ENCODE measurements at regions not wholly inside any gene's neighbourhood (a gene's known extent, or its start where the extent isn't known, plus 50 kb on each side); places are given as distances from the start of the nearest gene placed in this dataset.

DNA sequence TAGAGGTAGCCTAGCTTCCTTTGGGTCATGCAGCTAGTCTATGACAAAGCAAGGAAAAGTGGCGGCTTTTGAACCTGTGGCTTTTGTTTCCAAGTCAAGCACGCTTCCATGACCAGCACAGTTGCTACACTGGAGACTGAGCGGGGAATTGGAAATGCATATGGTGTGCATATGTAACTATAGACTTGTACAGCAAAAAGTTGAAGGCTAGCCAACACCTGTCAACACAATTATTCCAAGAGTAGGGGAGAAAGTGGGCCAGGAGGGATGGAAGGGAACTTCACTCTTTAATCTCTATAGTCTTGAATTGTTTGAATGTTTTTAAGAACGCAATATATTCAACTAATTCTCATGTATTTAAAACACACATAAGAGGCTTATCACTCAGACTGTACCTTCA is 218.5 kb upstream of the CADM1 start:
- no peak for DNase-seq (ENCODE audit: low read depth)

DNA sequence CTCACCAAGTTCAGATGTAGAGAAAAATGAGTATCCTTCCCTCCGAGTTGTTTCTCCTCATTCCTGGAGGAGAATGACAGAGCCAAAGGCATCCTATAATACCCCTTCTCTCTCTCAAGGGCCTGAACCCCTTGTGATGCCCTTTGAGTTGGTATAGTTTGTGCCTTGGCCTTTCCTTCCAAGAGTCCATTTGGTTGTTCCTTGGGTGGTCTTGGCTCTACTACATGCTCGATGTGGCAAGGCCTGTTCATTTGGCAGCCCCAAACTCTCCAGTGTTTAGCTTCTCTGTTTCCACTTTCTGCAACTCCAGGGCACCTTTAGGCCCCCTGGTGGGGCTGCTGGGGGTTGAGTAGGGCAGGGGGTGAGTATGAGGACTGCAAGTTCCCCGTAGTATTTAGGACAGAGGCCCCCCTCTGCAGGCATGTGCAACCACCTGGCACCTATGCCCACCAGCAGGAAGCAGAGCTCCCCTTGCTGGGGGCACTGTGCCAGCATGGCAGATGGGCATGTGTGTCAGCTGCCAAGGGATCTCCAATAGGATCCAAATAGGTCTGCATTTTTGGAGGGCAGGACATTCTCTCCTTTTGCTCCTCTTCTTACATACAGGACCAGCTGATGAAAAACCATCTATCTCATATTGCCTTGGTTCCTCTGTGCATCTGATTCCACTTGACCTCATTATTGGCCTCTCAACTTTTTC is 217.2 kb upstream of the CADM1 start:
- DNase-seq (ENCODE audit: low read depth): no peak

DNA sequence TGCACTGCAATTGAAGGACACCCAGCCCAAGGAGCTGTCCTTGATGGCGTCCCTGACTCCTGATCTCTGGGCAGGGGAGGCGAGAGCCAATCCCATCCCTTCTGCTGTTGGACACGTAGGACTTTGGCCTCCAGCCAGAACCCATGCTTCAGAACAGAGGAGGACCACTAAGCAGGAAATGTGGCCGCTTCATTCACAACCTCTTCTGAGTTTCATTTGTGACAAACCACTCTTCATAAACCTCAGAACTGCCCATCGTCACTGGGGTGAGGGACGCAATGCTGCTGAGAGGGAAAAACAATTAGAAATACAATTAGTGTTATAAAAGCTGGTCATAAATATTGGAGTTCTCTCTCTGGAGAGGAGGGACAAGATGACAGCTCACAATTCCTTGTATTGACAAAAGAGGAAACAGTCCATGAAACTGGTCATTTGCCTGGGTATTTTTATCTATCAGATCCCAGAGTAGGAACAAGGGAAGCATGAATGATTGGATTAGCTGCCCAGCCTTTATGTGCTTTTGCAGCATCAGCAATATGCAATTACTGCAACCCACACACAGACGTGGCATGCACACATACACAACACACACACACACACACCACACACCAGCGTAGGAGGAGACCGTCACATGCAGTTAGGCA is 216.5 kb upstream of the CADM1 start:
- DNase-seq (ENCODE audit: low read depth): no peak

DNA sequence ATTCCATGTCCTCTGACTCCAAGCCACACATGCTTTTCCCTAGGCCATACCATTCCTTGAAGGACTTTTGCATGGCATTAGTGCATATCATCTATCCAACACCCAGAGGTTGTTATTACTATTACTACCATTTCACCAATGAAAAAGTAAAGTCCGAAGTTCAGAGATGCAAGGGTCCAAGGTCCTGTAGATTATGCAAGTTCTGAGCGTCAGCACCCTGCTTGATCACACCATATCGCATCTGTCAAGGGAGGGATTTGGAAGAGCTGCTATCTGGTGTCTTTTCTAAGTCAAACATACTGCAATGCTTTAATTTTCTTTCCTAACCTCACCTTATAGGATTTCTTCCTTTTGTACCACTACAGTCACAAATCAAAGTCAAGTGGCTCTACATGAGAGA is 214.7 kb upstream of the CADM1 start:
- DNase-seq (ENCODE audit: low read depth): no peak

DNA sequence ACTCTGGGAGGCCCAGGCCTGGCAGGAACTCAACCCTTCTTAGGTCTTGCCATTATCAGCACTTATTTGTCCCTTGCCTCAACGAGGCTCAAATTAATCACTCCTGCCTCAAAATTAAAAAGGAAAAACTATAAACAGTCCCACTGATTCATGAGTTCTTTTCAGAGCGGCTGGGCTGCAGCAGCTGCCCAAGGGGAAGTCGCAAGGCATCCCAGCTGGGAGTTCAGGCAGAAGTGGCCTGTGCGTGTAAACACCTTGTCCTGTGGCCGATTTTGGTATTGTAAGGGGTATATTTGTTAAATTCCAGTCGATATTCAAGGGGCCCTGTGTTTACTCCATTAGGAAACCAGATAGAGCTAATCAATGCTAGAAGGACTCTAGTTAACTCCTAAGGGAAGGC is 213.9 kb upstream of the CADM1 start:
- DNase-seq (ENCODE audit: low read depth): no peak

DNA sequence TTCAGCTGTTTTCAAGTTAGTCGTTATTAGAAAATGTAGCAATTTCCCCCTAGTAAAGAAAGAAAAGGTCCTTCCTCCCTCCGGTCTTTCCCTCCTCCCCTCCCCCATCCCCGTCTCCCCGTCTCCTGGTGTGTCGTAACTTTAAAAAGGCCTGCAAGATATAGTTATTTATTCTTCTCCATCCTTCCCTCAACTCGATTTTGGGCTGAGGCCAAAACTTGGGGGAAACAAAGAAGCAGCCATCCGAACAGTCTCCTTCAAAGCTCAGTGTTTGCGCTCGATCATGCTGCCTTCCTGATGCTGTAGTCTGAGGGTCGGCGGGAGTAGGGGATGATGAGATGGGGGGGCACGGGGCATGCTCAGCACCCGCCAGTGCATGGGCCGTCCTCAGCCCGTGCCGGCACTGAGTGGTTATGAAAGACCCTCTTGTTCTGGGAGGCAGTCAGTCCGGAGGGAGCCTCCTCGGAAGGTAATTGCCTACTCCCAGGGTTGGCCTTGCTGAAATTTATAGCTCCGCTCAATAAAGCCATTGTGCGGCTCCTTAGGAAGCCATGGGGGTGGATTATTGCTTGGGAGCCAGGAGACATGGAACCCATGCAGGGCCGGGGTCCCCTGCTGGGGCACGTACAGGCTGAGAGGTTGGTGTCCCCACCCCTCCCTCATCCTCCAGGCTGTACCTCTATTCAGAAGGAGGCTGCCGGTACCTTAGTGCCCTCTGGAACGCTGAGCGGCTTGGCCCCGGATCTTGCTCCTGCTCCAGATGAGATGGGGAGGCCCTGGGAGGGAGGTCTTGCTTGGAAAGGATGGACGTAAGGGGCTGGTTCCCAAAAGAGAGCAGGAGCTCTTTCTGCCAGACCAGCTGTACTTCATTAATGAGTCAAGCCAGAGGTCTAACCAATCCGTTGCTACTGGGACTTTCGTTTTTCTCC is 212.7 kb upstream of the CADM1 start:
- DNase-seq (ENCODE audit: low read depth): no peak

DNA sequence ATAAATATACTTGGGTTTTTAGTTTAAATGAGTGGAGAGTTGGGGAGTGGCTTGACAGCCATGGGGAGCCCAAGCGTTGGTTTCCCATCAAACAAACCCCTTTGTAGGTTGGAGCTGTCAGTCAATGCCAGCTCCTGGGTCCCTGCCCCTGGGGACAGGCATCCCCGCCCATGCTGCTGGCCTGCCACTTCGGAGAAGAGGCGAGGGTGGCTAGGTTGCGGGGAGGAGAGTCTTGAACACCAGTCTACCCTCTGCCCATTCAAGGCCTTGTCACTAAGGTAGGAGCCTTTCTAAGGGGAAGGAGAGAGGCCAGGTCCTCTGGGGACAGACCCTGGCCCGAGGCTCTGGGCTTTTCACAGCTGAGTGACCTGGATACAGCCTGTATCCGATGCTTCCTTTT is 211.9 kb upstream of the CADM1 start:
- DNase-seq (ENCODE audit: low read depth): no peak

DNA sequence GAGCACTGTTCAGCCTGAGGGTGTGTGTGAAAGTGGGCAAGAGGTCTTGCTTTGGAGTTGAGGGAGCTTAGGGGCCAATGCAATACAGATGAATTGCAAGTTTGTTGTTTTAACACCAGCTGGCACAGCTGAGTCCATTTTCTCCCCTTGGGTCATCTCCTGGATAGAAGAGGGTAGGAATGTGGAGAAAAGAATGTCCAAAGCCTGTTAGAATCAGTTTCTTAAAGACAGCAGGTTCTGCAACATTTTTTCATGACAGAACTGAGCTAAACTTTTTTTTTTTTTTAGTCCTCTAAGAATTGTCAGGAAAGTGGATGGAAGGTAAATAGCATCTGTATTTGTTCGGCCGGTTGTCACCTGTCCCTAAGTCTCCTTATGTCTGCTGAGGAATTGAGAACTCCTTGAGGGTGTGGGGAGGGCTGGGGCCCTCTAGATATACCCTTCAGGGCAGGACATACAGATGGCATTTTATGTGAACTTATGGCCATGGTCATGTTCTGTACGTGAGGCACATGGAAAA is 211.1 kb upstream of the CADM1 start:
- DNase-seq (ENCODE audit: low read depth): no peak

DNA sequence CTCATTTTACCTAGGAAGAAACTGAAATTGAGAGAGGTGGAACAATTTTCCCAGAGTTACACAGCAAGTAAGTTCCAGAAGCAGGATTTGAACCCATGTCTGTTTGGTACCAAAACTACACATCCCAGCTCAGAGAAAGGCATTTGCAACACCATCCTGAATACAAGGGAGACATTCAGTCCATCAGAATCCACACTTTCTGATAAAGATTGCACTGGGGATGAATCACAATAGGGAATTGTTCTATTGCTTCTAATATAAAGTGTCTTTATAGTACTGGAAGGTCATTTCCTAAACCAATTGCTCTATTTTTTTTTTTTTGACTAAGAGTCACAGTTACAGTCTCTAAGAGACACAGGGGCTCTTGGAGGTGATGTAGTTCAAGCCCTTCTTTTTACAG is 208.1 kb upstream of the CADM1 start:
- no peak for DNase-seq (ENCODE audit: low read depth)

DNA sequence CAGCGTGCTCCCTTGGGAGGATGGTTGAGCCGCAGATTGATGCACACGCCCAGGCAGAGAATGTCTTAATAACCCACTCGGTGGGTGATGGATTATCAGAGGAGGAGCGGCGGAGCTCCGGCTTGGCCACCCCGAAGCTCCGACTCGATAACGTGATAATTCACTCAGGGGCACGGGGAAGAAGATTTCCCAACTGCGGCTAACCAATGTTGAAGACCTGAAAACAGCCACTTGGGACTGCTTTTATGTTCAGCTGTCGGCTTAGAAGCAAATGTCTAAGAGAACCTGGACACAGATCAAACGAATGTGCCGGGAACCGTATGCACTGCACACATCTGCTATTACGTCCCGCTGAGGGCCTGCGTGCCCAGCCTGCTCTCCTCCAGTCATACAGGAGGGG is 206.8 kb upstream of the CADM1 start:
- no peak for DNase-seq (ENCODE audit: low read depth)

DNA sequence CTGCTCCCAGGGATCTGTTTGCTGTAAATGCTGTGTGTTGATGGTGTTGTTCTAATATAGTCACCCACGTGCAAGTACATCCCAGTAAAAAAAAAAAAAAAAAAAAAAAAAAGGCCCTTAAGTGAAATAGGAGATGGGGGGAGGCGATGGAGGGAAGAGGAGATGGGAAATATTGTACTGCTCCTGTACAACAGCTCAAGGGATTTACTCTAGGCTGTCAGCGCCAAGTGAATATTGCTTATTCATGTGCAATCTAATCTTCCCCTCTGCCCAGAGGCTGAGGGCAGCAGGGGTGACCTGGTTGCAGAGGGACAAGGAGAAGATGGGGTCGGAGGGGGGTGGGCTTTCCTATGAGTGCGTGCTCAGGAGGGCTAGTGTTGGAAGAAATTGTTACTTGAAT is 206.2 kb upstream of the CADM1 start:
- no peak for DNase-seq (ENCODE audit: low read depth)

DNA sequence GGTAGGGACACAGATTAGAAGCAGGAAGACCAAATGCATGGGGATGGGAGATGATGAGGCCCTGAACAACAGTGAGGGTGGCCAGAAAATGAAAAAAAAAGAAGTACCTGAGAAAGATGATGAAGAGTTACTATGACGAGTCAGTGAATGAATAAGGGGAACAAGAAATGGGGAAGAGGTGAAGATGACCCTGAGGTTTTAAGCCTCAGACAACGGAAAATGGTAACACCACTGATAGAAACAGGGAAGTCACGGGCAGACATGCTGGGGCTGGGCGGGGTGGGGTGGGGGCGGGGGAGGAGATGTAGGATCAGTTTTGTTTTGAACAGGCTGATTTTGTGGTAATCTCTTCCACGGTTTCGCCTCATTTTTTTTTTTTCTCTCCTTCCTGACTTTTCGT is 205.1 kb upstream of the CADM1 start:
- DNase-seq (ENCODE audit: low read depth): no peak

DNA sequence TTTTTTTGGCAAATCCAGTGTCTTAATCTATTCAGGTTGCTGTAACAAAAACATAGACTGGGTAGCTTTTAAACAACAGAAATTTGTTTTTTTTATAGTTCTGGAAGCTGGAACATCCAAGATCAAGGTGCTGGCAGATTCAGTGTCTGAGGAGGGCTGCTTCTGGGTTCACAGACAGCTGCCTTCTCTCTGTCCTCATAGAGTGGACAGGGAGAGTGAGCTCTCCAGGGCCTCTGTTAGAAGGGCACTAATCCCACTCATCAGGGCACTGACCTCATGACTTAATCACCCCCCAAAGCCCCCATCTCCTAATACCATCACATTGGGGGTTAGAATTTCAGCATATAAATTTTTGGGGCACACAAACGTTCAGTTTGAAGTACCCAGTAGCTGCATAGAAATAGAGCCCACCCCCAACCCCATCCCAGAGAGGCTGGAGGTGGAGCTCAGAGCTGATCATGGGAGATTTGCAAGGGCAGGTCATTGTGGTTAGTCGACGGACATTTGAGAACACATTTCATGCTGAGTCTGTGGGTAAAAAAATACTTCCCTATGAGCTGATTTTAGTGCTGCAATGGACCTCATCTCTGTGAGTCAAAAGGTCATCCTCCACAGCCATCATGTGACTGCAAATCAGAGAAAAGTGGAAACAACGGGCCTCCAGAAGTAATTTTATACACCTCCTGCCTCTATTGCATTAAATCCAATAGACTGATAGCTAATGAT is 203.1 kb upstream of the CADM1 start:
- no peak for DNase-seq (ENCODE audit: low read depth)

DNA sequence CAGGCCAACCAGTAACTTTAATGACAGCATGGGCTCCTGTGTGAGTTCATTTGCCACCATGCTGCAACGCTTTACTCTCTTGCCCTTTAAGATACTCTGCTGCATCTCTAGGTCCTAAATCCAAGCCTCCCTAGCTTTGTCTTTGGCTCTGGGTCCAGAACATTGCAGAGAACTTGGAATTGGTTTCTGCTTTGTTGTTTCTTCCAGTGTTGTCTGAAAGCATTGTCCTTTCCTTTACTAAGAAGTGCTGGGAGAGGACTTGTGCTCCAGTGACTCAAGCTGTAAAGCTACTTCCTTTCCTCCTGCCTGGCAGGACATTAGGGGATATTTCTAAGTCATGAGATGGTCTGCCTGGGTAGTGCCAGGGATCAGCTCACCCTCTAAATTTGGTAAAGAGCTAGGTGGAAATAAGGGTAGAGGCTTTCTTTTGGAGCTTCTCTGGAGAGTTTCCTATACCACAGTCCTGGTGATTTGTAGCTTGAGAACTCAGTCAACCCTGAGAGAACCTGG is 202.5 kb upstream of the CADM1 start:
- no peak for DNase-seq (ENCODE audit: low read depth)

DNA sequence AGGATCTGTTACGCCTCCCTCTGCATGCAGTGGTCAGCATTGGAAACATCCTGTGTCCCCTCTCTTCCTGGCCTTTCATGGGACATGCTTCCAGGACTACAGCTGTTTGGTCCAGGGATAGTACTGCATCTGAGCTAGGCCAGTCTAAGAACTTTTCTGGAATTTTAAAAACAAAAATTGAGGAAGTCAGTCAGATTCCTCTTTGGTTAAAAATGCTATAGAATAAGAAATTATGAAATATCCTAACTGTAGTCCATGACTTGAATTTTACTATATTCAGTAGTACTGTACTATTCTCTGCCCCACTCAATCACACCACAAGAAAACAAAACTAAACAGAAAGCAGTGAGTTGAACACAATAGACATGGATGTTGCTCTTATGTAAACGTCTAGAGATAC is 201.0 kb upstream of the CADM1 start:
- no peak for DNase-seq (ENCODE audit: low read depth)

DNA sequence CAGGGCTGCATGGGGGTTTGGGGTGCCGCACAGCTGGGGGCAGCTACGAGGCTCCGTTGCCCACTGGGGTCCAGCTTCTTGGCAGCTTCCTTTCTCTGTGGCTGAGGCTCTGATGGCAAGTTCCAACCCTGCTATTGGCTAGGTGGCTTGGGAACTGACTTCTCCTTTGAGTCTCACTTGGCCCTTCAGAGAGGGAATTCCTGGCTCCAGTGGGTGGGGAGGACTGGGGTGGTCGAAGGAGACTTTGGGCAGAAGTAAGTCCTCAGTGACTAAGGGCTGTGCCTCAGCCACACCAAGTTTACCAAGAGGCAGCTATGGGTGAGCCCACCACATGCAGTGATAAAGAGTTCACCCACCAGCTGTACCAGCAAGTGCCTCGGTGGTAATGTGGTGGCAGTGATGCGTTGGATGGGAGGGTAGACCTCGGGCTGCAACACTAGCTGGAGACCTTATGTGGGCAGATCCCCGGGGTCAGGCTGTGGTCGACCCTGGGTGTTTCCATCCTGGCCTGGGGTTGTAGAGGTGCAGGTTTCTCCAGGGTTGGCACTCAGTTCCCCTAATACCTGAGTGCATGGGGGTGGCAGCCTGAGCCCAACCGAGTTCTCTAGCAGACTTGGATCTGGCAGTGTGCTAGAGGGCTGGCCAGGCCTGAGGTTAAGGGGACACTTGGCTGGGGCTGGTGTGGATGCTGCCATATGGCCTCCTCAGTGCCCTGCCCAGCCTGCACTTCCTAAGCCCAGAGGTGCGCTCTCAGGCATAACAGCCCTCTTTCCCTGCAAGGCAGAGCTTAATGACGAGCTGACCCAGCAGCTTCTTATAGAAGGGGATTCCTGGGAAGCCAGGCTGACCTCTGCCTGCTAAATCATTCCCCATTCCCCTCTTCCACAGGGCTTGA is 197.0 kb upstream of the CADM1 start:
- no peak for DNase-seq (ENCODE audit: low read depth)

DNA sequence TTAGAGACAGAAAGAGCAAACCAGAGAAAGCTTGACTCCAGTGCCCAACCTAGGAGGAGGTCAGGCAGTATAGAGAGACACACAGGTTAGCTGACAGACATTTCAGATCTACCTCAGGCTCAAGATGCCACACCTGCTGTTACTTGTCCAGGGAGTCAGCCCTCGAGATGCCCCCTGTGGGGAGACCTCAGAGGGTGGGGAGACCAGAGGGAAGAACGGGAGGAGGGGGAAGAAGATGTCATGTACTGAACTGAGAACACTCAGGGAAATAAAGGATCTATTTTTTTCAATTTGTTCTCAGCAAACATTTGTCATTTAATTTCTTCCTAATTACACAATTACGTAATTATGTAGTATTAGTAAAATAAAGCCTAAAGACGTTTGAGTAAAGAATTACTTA is 196.3 kb upstream of the CADM1 start:
- no peak for DNase-seq (ENCODE audit: low read depth)

DNA sequence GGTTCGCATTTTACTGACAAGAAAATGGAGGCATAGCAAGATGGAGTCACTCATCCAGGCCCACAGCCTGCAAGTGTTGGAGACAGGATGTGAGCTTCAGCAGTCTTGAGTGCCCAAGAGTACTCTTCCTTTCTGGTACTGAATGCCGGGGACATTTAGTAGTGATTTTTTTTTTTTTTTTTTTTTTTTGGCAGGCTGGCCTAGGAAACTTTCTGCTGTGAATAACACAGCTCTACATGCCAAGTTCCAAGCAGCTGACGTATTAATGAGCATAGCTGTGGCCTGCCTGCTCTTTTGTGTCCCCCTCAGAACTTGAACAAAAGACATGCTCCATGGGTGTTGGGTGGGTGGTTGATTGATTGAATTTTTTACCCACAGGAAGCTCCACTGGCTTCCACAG is 195.5 kb upstream of the CADM1 start:
- no peak for DNase-seq (ENCODE audit: low read depth)

DNA sequence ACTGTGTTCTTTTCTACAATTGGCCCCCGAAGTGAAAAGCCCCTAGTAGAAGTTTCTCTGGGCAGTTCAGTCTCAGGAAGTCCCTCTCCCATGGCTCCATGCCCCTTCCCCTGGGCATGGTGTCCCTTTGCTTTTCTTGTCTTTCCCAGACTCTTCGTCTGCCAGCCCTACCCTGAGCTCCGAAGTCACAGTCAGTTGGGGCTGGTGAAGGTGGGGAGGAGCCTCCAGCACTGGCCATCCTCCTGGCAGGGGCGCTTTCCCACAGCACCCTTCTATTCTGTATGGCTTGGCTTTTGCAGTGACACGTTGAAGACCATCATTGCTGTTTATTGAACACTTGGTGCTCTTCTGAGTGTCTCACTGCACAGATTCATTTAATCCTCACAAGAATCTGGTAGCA is 195.1 kb upstream of the CADM1 start:
- no peak for DNase-seq (ENCODE audit: low read depth)

DNA sequence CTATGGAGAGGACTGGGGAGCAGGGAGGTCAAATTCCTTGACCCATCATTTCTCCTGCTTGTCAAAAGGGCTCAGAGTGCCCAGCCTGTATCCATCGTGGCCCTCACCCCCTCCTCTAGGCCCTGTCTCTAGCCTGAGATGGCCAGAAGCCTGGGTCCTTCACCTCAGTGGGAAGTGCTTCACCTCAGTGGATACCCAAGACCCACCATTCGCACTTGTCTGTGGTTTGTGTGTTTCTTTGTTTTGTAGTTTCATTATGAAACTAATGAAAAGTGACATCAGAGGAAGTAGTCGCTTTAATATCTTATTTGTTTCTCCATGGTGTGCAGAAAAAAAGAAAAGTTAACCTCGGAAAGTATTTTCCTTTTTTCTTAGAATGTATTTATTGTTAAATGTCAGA is 194.0 kb upstream of the CADM1 start:
- no peak for DNase-seq (ENCODE audit: low read depth)

DNA sequence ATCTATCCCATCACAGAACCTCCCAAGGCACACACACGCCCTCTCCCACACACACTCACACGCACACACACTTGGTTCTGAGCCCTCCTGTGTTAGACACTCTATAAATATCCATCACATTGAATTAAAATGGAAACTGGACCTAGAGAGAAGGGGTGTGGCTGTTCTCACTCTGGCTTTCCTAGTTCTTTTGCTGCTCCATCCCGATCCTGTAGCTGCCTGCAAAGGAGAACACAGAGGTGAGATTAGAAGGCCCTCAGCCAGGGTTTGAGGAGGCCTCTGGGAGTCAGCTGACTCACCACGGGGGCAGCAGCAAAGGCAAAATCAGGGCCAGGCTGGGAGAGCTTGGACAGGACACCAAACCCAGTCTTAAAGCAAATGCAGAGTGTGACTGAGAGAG is 192.3 kb upstream of the CADM1 start:
- no peak for DNase-seq (ENCODE audit: low read depth)
